ENCODE measurements at regions not wholly inside any gene's neighbourhood (a gene's known extent, or its start where the extent isn't known, plus 50 kb on each side); places are given as distances from the start of the nearest gene placed in this dataset.

GRCh38 chr13:40406405-40407120 lies 259.9 kb downstream of the FOXO1 start:
- H3K4me3 ChIP-seq = no peak overlapping the region
- CTCF ChIA-PET = interaction anchor here (0.6 to 1.8 kb wide), 4 partner anchors 17 to 1469 kb away, joined by 3 to 5 read pairs (median 3); no protein-coding TSS in a partner anchor
- intact Hi-C loops (cut with micrococcal nuclease; ENCODE audit: unreplicated experiment) (no loop called here), in situ Hi-C loops (cut with MboI) (no loop called here)
- H3K9me3 ChIP-seq (replicated peaks; ENCODE audit: control insufficient read depth, insufficient read depth, low read length) = peaks cover 4% of the 10 kb centered on the region; the same call in 2 of the 3 replicates
- POLR2A ChIA-PET = no interaction called here
- SMC1A ChIA-PET (ENCODE audit: uncharacterized antibody, unreplicated experiment) = no interaction called here
- WGBS (ENCODE audit: insufficient coverage, insufficient replicate concordance, low lambda C conversion rate, missing lambda C conversion rate) = 69% methylated on average over 6 of the region's 6 CpGs
- no peaks in the 10 kb centered on the region for H3K36me3 ChIP-seq (ENCODE audit: control insufficient read depth in 2 of 2, insufficient read depth in 2 of 2, low read length in 1 of 2)
- FAIRE-seq (no peak), DNase-seq (ENCODE audit: low read depth, low spot score) (no peak), ATAC-seq (no peak)
- TF ChIP-seq RAD21 (IDR thresholded peaks at IDR 0.05; ENCODE audit: insufficient read depth, low read depth, low read length) = no peak
- no peak for TF ChIP-seq GABPA (IDR thresholded peaks at IDR 0.05; ENCODE audit: low read depth)
- no peak for TF ChIP-seq PAX8 (IDR thresholded peaks at IDR 0.05)
- TF ChIP-seq BACH1 (IDR thresholded peaks at IDR 0.05; ENCODE audit: borderline replicate concordance) = no peak
- no peak for TF ChIP-seq MEF2B (IDR thresholded peaks at IDR 0.05; ENCODE audit: partially characterized antibody, poor library complexity, severe bottlenecking)
- TF ChIP-seq IKZF2 (IDR thresholded peaks at IDR 0.05) = no peak
- no peak for TF ChIP-seq FOS (IDR thresholded peaks at IDR 0.05; ENCODE audit: borderline replicate concordance, extremely low read depth, insufficient read length)
- TF ChIP-seq SPI1 (IDR thresholded peaks at IDR 0.05; ENCODE audit: borderline replicate concordance, insufficient read depth, low read depth, low read length) = no peak
- TF ChIP-seq SREBF2 (IDR thresholded peaks at IDR 0.05; ENCODE audit: low read length) = no peak
- TF ChIP-seq ZSCAN29 (IDR thresholded peaks at IDR 0.05) = no peak
- no peak for TF ChIP-seq HDAC6 (IDR thresholded peaks at IDR 0.05; ENCODE audit: unreplicated experiment)
- no peak for TF ChIP-seq TCF3 (IDR thresholded peaks at IDR 0.05; ENCODE audit: borderline replicate concordance, insufficient read depth, low read depth, low read length)
- TF ChIP-seq SP1 (IDR thresholded peaks at IDR 0.05; ENCODE audit: low read depth, low read length) = no peak
- TF ChIP-seq, protein P1, sequence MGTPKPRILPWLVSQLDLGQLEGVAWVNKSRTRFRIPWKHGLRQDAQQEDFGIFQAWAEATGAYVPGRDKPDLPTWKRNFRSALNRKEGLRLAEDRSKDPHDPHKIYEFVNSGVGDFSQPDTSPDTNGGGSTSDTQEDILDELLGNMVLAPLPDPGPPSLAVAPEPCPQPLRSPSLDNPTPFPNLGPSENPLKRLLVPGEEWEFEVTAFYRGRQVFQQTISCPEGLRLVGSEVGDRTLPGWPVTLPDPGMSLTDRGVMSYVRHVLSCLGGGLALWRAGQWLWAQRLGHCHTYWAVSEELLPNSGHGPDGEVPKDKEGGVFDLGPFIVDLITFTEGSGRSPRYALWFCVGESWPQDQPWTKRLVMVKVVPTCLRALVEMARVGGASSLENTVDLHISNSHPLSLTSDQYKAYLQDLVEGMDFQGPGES (IDR thresholded peaks at IDR 0.05) = no peak
- no peak for TF ChIP-seq ZNF207 (IDR thresholded peaks at IDR 0.05; ENCODE audit: borderline replicate concordance)
- TF ChIP-seq HCFC1 (IDR thresholded peaks at IDR 0.05; ENCODE audit: low read length) = no peak
- TF ChIP-seq ZBED1 (IDR thresholded peaks at IDR 0.05; ENCODE audit: borderline replicate concordance) = no peak
- TF ChIP-seq NRF1 (conservative IDR thresholded peaks at IDR 0.05; ENCODE audit: low read depth, low read length) = no peak
- TF ChIP-seq SKIL (IDR thresholded peaks at IDR 0.05; ENCODE audit: low read depth, poor library complexity, severe bottlenecking) = no peak
- TF ChIP-seq KLF5 (IDR thresholded peaks at IDR 0.05; ENCODE audit: partially characterized antibody) = no peak
- H3K9ac ChIP-seq (ENCODE audit: control insufficient read depth, insufficient read depth, low read length) = no peak overlapping the region
- RAD21 ChIA-PET (ENCODE audit: unreplicated experiment) = interaction anchor here (0.8 to 1.0 kb wide), 2 partner anchors 16 to 217 kb away, joined by 3 read pairs; no protein-coding TSS in a partner anchor
- no peaks in the 10 kb centered on the region for H4K20me1 ChIP-seq (ENCODE audit: control insufficient read depth, insufficient read depth)
- no TSS peak for BruUV-seq (replicated peaks)
- H3K4me1 ChIP-seq (ENCODE audit: control insufficient read depth, insufficient read depth, low read length) = peaks cover 12% of the 10 kb centered on the region
- H3K27me3 ChIP-seq (replicated peaks in 1 of 2; ENCODE audit: control insufficient read depth in 2 of 2, insufficient read depth in 2 of 2, low read length in 1 of 2) = peaks cover 0 to 3% of the 10 kb centered on the region in 2 experiments; a peak in 2 of 4 replicates
- H3K4me2 ChIP-seq (ENCODE audit: control insufficient read depth, insufficient read depth) = no peak overlapping the region
- H3K27ac ChIP-seq (ENCODE audit: control insufficient read depth, insufficient read depth) = no peak overlapping the region
- H3K79me2 ChIP-seq (ENCODE audit: control insufficient read depth, insufficient read depth, low read length) = no peaks in the 10 kb centered on the region
- no peak overlapping the region for H2AFZ ChIP-seq (ENCODE audit: control insufficient read depth, low read depth, low read length)
